SK-N-MC (cell line): ENCODE measurements at regions not wholly inside any gene's neighbourhood (a gene's known extent, or its start where the extent isn't known, plus 50 kb on each side); places are given as distances from the start of the nearest gene placed in this dataset.
A peak's percentile ranks its signal among the peaks of the same experiment; 100 is the strongest.

Experiments used
- DNase-seq: peaks from one replicate; pipeline ENCODE4 v3.0.0-alpha.2; 2011; ENCODE audit warnings: low read depth, low spot score
- H3K27ac ChIP-seq: fragments of 200-600 bp; sonication (generic); 2 replicates; pipeline ENCODE4 v1.5.1; 2016; ENCODE audit warnings: mixed run types
- H3K36me3 ChIP-seq: fragments of 200-600 bp; sonication (generic); 2 replicates; pipeline ENCODE4 v1.6.1; 2017; ENCODE audit warnings: antibody characterized with exemption, low read length, mixed read lengths; ENCODE audit not compliant: insufficient read depth
- H3K4me3 ChIP-seq: fragments of 200-600 bp; sonication (generic); 2 replicates; pipeline ENCODE4 v1.5.1; 2016
- H3K9ac ChIP-seq: fragments of 200-600 bp; sonication (generic); 2 replicates; pipeline ENCODE4 v1.8.0; 2017; ENCODE audit warnings: mixed run types, mixed read lengths; ENCODE audit not compliant: insufficient read length
- H3K9me3 ChIP-seq: fragments of 200-600 bp; sonication (generic); 2 replicates; pipeline ENCODE4 v1.6.1; 2017; ENCODE audit warnings: low read depth, mild to moderate bottlenecking, antibody characterized with exemption, low read length, moderate library complexity, mixed read lengths
- EZH2 ChIP-seq: fragments of 200-600 bp; sonication (generic); IDR thresholded peaks from one replicate; pipeline ENCODE4 v1.6.1; 2017; ENCODE audit warnings: antibody characterized with exemption
- FOXP2 ChIP-seq: optimal IDR thresholded peaks from 2 replicates; pipeline ENCODE3; 2011; ENCODE audit warnings: mild to moderate bottlenecking, moderate library complexity; ENCODE audit not compliant: insufficient read depth; ENCODE audit errors: extremely low read length, control extremely low read depth
- POLR2AphosphoS5 ChIP-seq: IDR thresholded peaks from 2 replicates; pipeline ENCODE4 v1.6.1; 2012; ENCODE audit warnings: mild to moderate bottlenecking, low read depth, low read length, borderline replicate concordance

DNA sequence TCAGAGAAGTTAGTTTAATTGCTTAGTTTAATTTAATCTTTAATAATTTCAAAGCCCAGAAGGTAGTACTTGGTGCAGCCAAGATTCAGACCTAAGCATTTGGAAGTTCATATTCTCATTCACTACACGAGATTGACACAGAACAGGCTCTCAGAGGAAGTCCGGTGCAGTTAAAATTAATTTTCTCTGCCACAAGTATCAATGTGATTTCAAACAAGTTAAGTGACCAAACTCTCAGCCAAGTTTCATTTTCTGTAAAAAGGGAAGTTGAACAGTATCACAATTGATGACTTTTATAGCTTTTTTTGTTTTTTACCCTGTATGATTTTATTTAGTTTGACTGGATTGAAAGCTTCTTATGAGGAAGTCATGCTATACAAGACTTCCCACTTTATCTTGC is 1494.9 kb upstream of the LRRTM3 start:
- H3K9ac ChIP-seq: no peak overlapping the region
- no peak overlapping the region for H3K4me3 ChIP-seq
- DNase-seq: no peak
- no peak for TF ChIP-seq POLR2AphosphoS5
- no peaks in the 10 kb centered on the region for H3K9me3 ChIP-seq
- H3K36me3 ChIP-seq: no peaks in the 10 kb centered on the region
- H3K27ac ChIP-seq: no peak overlapping the region

DNA sequence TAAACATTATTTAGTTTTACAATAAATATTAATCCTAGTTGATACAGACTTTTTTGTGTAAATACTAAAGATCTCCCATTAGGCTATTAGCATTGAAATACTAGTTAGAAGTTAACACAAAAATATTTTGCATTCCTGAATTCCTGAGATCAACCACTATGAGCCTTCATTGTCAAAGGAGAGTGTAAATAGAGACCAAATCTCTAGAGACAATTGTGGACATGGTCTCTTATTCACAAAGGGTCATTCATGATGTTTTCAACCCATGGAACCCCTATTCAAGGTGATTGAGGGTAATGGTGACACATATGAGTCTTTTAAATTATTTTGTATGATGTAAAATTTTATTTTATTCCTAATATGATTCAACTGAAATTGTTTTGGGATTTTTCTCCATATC is 1454.8 kb upstream of the LRRTM3 start:
- no peaks in the 10 kb centered on the region for H3K9me3 ChIP-seq
- TF ChIP-seq EZH2: no peak
- TF ChIP-seq POLR2AphosphoS5: no peak
- TF ChIP-seq FOXP2: no peak
- no peak for DNase-seq
- no peaks in the 10 kb centered on the region for H3K36me3 ChIP-seq
- no peak overlapping the region for H3K4me3 ChIP-seq
- no peak overlapping the region for H3K27ac ChIP-seq
- H3K9ac ChIP-seq: no peak overlapping the region

DNA sequence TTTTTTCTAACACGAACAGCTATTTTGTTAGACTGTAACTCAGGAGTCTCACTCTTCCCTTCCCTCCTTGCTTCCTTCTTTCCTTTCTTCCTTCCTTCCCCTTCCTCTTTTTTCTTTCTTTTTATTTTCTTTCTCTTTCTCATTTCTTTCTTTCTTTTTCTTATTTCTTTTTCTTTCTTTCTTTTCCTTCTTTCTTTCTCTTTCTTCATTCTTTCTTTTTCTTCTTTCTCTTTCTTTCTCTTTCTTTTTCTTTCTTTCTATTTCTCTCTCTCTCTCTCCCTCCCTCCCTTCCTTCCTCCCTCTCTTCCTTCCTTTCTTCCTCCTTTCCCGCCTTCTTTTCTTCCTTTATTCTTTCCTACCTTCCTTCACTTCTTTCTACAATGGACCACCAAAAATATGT is 1443.0 kb upstream of the LRRTM3 start:
- H3K36me3 ChIP-seq: no peaks in the 10 kb centered on the region
- TF ChIP-seq FOXP2: no peak
- no peak for TF ChIP-seq POLR2AphosphoS5
- TF ChIP-seq EZH2: no peak
- H3K27ac ChIP-seq: no peak overlapping the region

DNA sequence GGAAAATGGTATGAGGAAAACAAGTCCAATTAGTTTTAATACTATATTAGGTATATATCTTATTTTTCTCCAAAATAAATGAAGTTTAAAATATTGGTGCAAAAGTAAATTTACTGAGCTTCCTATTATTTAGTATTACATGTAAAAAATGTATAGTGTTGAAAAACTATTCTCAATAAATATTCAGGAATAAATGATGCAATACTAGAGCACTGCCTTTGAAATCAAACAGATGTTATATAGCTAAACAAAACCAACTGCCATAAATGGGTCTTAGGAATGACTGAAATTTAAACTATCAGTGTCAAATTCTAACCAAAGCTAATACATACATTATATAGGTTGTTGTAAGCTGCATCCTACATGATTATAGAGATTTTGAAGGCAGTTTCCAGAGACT is 1434.0 kb upstream of the LRRTM3 start:
- Histone ChIP-seq H3K9me3 (no peaks in the 10 kb centered on the region), H3K27ac (peak overlapping the region; percentile 82), H3K4me3 (peak overlapping the region; percentile 53), H3K36me3 (no peaks in the 10 kb centered on the region), H3K9ac (no peak overlapping the region)
- DNase-seq: no peak
- TF ChIP-seq POLR2AphosphoS5 (no peak), FOXP2 (no peak), EZH2 (no peak)

More for the DNA sequence above, 1443.0 kb upstream of the LRRTM3 start:
- Histone ChIP-seq H3K9ac (no peak overlapping the region), H3K4me3 (no peak overlapping the region), H3K9me3 (no peaks in the 10 kb centered on the region)
- DNase-seq: no peak

DNA sequence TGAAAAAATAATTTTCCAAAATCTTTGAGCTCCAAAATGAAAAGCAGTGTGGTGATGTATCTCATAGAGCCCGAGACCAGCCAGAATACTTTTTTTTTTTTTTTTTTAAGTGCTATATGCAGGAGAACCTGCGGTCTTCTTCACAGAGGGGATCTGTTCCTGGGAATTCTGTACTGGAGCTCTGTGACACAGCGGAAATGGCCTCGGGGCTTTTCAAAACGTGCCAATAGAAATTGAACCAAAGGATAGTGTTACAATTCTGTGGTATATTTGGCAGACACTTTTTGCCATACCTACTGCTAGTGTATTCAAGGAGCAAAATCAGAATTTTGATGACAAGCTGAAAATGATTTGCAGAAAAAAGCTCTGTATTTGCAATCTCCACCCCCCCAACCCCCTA is 1429.3 kb upstream of the LRRTM3 start:
- Histone ChIP-seq H3K36me3 (no peaks in the 10 kb centered on the region), H3K9ac (no peak overlapping the region), H3K4me3 (peak overlapping the region; percentile 9), H3K27ac (peak overlapping the region; percentile 11; the same call in 1 of the 2 replicates), H3K9me3 (no peaks in the 10 kb centered on the region)
- peak; percentile 62 for DNase-seq
- no peak for TF ChIP-seq FOXP2
- no peak for TF ChIP-seq EZH2
- no peak for TF ChIP-seq POLR2AphosphoS5

DNA sequence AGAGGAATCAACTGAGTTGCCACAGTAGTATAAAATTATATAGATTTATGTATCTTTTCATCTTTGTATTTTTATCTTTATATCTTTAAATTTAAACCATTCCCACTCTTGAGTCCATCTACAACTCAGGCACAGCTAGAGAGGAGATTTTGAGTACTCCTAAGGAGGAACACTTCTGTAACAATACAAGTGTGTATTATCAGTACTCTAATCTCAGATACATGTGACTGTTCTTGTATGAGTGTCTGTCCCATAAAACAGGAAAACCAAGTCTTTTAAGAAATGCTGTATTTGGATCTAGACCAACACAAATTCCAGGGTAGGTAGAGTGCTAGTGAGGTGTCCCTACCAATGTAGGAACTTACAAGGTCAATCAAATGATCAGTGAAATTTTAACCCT is 1428.0 kb upstream of the LRRTM3 start:
- DNase-seq: no peak
- H3K36me3 ChIP-seq: no peaks in the 10 kb centered on the region
- H3K27ac ChIP-seq: no peak overlapping the region
- TF ChIP-seq EZH2: no peak
- no peak for TF ChIP-seq FOXP2
- TF ChIP-seq POLR2AphosphoS5: no peak
- H3K9me3 ChIP-seq: no peaks in the 10 kb centered on the region
- no peak overlapping the region for H3K9ac ChIP-seq
- H3K4me3 ChIP-seq: no peak overlapping the region

DNA sequence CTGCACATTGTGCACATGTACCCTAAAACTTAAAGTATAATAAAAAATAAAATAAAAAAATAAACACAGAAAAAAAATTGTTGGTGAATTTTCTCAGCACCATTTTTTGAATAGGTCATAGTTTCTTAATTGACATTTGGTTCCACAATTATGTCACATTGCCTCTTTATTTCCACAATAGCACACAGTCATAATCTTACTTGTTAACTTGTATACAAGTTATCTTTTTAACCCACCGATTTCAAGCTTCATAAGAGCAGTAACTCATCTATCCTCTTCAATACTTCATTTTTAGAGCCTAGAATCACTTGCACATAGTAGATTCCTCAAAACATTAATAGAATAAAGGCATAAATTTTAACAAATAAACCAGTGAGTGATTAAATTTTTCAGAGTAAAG is 1425.1 kb upstream of the LRRTM3 start:
- TF ChIP-seq FOXP2: no peak
- TF ChIP-seq EZH2: no peak
- no peak for TF ChIP-seq POLR2AphosphoS5
- DNase-seq: no peak
- Histone ChIP-seq H3K9ac (no peak overlapping the region), H3K27ac (no peak overlapping the region), H3K36me3 (no peaks in the 10 kb centered on the region), H3K4me3 (no peak overlapping the region), H3K9me3 (no peaks in the 10 kb centered on the region)

DNA sequence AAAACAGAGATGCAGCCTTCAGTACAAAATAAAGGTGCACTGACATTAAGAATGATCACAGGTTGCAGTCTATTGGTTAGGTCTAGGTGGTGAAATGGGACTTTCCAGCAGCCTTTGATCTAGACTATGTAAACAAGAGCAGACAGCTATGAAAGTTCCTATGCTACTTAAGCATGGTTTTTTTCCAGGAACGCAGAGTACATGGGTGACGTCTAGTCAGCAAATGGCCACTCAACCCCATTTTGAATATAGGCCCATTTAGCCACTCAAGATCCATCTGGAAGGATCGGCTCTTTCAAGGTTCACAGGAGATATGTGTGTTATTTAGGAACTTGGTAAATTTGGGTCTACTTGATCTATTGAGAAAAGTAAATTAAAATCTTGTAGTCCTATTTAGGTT is 1424.6 kb upstream of the LRRTM3 start:
- Histone ChIP-seq H3K27ac (no peak overlapping the region), H3K4me3 (no peak overlapping the region), H3K36me3 (no peaks in the 10 kb centered on the region), H3K9ac (no peak overlapping the region), H3K9me3 (no peaks in the 10 kb centered on the region)
- DNase-seq: no peak
- TF ChIP-seq POLR2AphosphoS5 (no peak), FOXP2 (no peak), EZH2 (no peak)

DNA sequence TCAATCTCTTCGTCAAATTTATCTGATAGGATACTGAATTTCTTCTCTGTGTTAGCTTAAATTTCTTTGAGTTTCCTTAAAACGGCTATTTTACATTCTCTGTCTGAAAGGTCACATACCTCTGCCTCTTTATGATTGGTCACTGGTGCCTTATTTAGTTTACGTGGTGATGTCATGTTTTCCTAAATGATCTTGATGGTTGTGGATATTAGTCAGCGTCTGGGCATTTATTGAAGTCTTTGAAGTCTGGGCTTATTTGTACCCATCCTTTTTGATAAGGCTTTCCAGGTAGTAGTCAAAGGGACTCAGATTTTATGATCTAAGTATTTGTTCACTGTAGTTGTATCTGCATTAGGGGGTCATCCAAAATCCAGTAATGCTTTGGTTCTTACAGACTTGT is 1407.5 kb upstream of the LRRTM3 start:
- DNase-seq: no peak
- Histone ChIP-seq H3K9ac (no peak overlapping the region), H3K27ac (no peak overlapping the region), H3K9me3 (no peaks in the 10 kb centered on the region), H3K4me3 (no peak overlapping the region), H3K36me3 (no peaks in the 10 kb centered on the region)
- no peak for TF ChIP-seq FOXP2
- no peak for TF ChIP-seq POLR2AphosphoS5
- no peak for TF ChIP-seq EZH2

DNA sequence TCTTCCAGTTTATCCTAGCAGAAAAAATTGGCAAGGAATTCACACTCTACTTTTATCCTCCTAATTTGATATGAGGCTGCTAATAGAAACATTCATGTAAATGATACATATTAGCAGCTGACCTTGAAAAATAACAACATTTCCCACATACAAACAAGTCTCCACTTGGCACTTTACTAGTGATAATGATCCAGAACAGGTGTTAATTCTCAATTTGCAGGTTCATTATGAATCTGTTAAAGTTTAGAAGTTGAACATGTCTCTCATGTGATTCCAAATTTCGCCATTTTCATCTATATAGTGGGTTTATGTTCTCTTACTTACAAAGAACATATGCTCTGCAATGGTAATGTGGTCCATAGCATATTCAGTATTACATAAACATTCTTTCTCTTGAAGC is 1396.8 kb upstream of the LRRTM3 start:
- no peaks in the 10 kb centered on the region for H3K9me3 ChIP-seq
- no peaks in the 10 kb centered on the region for H3K36me3 ChIP-seq
- H3K9ac ChIP-seq: no peak overlapping the region
- H3K27ac ChIP-seq: no peak overlapping the region
- no peak overlapping the region for H3K4me3 ChIP-seq
- no peak for TF ChIP-seq POLR2AphosphoS5
- no peak for TF ChIP-seq FOXP2
- no peak for TF ChIP-seq EZH2
- no peak for DNase-seq
